ENCODE measurements at regions not wholly inside any gene's neighbourhood (a gene's known extent, or its start where the extent isn't known, plus 50 kb on each side); places are given as distances from the start of the nearest gene placed in this dataset.
"Not testable (repeated sequence)": the region's sequence is repeated elsewhere in the genome, so short reads cannot be mapped to it uniquely, and the experiment has no call there.

GRCh38 chr4:122083989-122084388, 68.1 kb upstream of the BLTP1 start:
- Mint-ChIP-seq H3K27ac (no peak overlapping the region), H3K4me1 (peaks cover 16% of the 10 kb centered on the region), H3K4me3 (no peak overlapping the region), H3K9me3 (peaks cover 5% of the 10 kb centered on the region), H3K27me3 (ENCODE audit: low read depth, poor library complexity) (peaks cover 7% of the 10 kb centered on the region), H3K36me3 (ENCODE audit: low read depth) (no peaks in the 10 kb centered on the region)
- no peak for TF ChIP-seq CTCF (IDR thresholded peaks at IDR 0.05)
- no peak for DNase-seq

- Mint-ChIP-seq H3K27ac (no peak overlapping the region), H3K9me3 (peaks cover 5% of the 10 kb centered on the region), H3K36me3 (ENCODE audit: low read depth) (no peaks in the 10 kb centered on the region), H3K27me3 (ENCODE audit: low read depth, poor library complexity) (peaks cover 3% of the 10 kb centered on the region), H3K4me3 (no peak overlapping the region), H3K4me1 (peaks cover 16% of the 10 kb centered on the region)
- no peak for TF ChIP-seq CTCF (IDR thresholded peaks at IDR 0.05)
- DNase-seq: no peak
Measured at GRCh38 chr4:122083351-122083750, 68.8 kb upstream of the BLTP1 start.

GRCh38 chr4:122082661-122083060, 69.5 kb upstream of the BLTP1 start:
- no peak for TF ChIP-seq CTCF (IDR thresholded peaks at IDR 0.05)
- no peak for DNase-seq
- Mint-ChIP-seq H3K4me1 (peaks cover 16% of the 10 kb centered on the region), H3K4me3 (no peak overlapping the region), H3K9me3 (peaks cover 5% of the 10 kb centered on the region), H3K27ac (no peak overlapping the region), H3K27me3 (ENCODE audit: low read depth, poor library complexity) (peaks cover 3% of the 10 kb centered on the region), H3K36me3 (ENCODE audit: low read depth) (no peaks in the 10 kb centered on the region)

GRCh38 chr4:122077653-122078052, 74.5 kb upstream of the BLTP1 start:
- not testable (repeated sequence) for H3K9me3 Mint-ChIP-seq; H3K27ac Mint-ChIP-seq; H3K27me3 Mint-ChIP-seq (ENCODE audit: low read depth, poor library complexity); DNase-seq; H3K36me3 Mint-ChIP-seq (ENCODE audit: low read depth); H3K4me3 Mint-ChIP-seq
- H3K4me1 Mint-ChIP-seq: peaks cover 34% of the 10 kb centered on the region

- DNase-seq; H3K36me3 Mint-ChIP-seq (ENCODE audit: low read depth); H3K27me3 Mint-ChIP-seq (ENCODE audit: low read depth, poor library complexity); H3K9me3 Mint-ChIP-seq: not testable (repeated sequence)
- peak overlapping the region; percentile 53 for H3K4me3 Mint-ChIP-seq
- H3K4me1 Mint-ChIP-seq: peaks cover 34% of the 10 kb centered on the region
- H3K27ac Mint-ChIP-seq: peak overlapping the region; percentile 96
Measured at GRCh38 chr4:122076835-122077234, 75.3 kb upstream of the BLTP1 start.

GRCh38 chr4:122073615-122074014, 78.5 kb upstream of the BLTP1 start:
- H3K9me3 Mint-ChIP-seq: no peaks in the 10 kb centered on the region
- H3K27ac Mint-ChIP-seq: no peak overlapping the region
- no peak for TF ChIP-seq CTCF (IDR thresholded peaks at IDR 0.05)
- DNase-seq: no peak
- peaks cover 27% of the 10 kb centered on the region for H3K4me1 Mint-ChIP-seq
- no peak overlapping the region for H3K4me3 Mint-ChIP-seq
- H3K27me3 Mint-ChIP-seq (ENCODE audit: low read depth, poor library complexity): peaks cover 2% of the 10 kb centered on the region
- H3K36me3 Mint-ChIP-seq (ENCODE audit: low read depth): no peaks in the 10 kb centered on the region

- H3K4me3 Mint-ChIP-seq: no peak overlapping the region
- DNase-seq: no peak
- no peak overlapping the region for H3K27ac Mint-ChIP-seq
- peaks cover 12% of the 10 kb centered on the region for H3K9me3 Mint-ChIP-seq
- H3K36me3 Mint-ChIP-seq (ENCODE audit: low read depth): peaks cover 4% of the 10 kb centered on the region
- TF ChIP-seq CTCF (IDR thresholded peaks at IDR 0.05): no peak
- peaks cover 2% of the 10 kb centered on the region for H3K27me3 Mint-ChIP-seq (ENCODE audit: low read depth, poor library complexity)
- H3K4me1 Mint-ChIP-seq: no peaks in the 10 kb centered on the region
Measured at GRCh38 chr4:122065915-122066314, 86.2 kb upstream of the BLTP1 start.
